ENCODE measurements at regions not wholly inside any gene's neighbourhood (a gene's known extent, or its start where the extent isn't known, plus 50 kb on each side); places are given as distances from the start of the nearest gene placed in this dataset.

DNA sequence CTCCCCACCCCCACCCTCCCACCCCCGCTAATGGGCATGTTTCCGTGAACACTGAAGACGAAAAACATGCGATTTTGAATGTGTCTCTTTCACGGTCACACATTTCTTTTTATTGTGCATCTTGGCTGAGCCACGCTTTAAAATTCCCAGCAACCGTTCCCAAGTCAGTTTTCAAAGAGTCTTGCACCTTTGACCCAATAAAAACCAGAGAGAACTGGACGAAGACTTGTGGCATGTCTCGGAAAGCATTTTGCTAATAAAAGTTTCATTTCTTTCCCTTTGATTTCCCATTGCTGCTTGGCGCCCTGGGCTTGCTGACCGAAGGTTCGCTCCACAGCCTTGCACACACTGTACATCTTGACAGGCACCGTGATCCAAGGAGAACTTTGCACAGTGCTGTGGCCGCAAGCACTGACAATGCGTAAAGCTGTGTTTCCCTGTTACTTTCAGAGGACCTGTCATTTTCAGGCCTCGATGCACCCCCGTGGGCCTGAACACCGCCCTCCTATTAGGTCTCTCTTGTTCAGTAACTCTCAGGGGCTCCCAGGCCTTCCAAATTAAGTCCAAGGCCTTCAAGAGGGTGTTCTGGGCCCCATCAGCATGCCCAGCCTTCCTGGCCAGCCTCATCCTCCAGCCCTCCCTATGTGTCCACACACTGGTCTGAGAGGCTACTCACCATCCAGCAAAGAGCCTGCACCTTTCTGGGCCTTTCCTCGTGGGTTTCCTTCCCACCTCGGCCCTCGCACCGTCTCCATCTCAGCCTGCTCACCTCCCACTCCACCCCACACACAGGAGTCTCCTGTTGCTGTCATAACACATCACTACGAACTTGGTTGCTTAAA is 63.4 kb upstream of the DIO3 start:
- H3K4ac ChIP-seq (ENCODE audit: low read depth, low read length), result no peak overlapping the region
- intact Hi-C loops (cut with micrococcal nuclease), result no loop called here
- no peak overlapping the region for H2BK120ac ChIP-seq (ENCODE audit: low read depth, low read length)
- H4K5ac ChIP-seq (ENCODE audit: low read depth, low read length), result no peak overlapping the region
- no peak overlapping the region for H4K91ac ChIP-seq (ENCODE audit: insufficient read depth, low read depth, low read length)
- in situ Hi-C loops (cut with MboI; ENCODE audit: low sequenced_read_pairs), result no loop called here
- ChIA-PET POLR2A (ENCODE audit: unreplicated experiment) (no interaction called here), CTCF (no interaction called here)
- H4K8ac ChIP-seq (ENCODE audit: low read depth in 2 of 2, low read length in 2 of 2), result no peak overlapping the region
- TF ChIP-seq, protein P1, sequence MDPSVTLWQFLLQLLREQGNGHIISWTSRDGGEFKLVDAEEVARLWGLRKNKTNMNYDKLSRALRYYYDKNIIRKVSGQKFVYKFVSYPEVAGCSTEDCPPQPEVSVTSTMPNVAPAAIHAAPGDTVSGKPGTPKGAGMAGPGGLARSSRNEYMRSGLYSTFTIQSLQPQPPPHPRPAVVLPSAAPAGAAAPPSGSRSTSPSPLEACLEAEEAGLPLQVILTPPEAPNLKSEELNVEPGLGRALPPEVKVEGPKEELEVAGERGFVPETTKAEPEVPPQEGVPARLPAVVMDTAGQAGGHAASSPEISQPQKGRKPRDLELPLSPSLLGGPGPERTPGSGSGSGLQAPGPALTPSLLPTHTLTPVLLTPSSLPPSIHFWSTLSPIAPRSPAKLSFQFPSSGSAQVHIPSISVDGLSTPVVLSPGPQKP (IDR thresholded peaks at IDR 0.05; ENCODE audit: borderline replicate concordance, low read depth, low read length), result no peak
- no peak for TF ChIP-seq CHD1 (IDR thresholded peaks at IDR 0.05; ENCODE audit: low read depth, low read length)
- TF ChIP-seq SMC3 (IDR thresholded peaks at IDR 0.05; ENCODE audit: low read depth, low read length), result no peak
- TF ChIP-seq, protein P2, sequence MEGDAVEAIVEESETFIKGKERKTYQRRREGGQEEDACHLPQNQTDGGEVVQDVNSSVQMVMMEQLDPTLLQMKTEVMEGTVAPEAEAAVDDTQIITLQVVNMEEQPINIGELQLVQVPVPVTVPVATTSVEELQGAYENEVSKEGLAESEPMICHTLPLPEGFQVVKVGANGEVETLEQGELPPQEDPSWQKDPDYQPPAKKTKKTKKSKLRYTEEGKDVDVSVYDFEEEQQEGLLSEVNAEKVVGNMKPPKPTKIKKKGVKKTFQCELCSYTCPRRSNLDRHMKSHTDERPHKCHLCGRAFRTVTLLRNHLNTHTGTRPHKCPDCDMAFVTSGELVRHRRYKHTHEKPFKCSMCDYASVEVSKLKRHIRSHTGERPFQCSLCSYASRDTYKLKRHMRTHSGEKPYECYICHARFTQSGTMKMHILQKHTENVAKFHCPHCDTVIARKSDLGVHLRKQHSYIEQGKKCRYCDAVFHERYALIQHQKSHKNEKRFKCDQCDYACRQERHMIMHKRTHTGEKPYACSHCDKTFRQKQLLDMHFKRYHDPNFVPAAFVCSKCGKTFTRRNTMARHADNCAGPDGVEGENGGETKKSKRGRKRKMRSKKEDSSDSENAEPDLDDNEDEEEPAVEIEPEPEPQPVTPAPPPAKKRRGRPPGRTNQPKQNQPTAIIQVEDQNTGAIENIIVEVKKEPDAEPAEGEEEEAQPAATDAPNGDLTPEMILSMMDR (conservative IDR thresholded peaks at IDR 0.05; ENCODE audit: low read depth, low read length), result no peak
- no peak for TF ChIP-seq POLR2A (IDR thresholded peaks at IDR 0.05; ENCODE audit: low read depth, low read length)
- TF ChIP-seq NFE2L2 (IDR thresholded peaks at IDR 0.05; ENCODE audit: low read depth, low read length), result no peak
- TF ChIP-seq, protein P3, sequence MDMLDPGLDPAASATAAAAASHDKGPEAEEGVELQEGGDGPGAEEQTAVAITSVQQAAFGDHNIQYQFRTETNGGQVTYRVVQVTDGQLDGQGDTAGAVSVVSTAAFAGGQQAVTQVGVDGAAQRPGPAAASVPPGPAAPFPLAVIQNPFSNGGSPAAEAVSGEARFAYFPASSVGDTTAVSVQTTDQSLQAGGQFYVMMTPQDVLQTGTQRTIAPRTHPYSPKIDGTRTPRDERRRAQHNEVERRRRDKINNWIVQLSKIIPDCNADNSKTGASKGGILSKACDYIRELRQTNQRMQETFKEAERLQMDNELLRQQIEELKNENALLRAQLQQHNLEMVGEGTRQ (IDR thresholded peaks at IDR 0.05; ENCODE audit: low read depth, low read length), result no peak
- no peak for TF ChIP-seq BHLHE40 (IDR thresholded peaks at IDR 0.05; ENCODE audit: low read depth, low read length)
- TF ChIP-seq RFX5 (IDR thresholded peaks at IDR 0.05; ENCODE audit: low read depth, low read length), result no peak
- no peak for TF ChIP-seq MXI1 (IDR thresholded peaks at IDR 0.05; ENCODE audit: borderline replicate concordance, low read depth, low read length)
- TF ChIP-seq CEBPB (IDR thresholded peaks at IDR 0.05; ENCODE audit: low read depth, low read length), result no peak
- H2AK9ac ChIP-seq (replicated peaks; ENCODE audit: low read depth, low read length, poor library complexity), result no peak overlapping the region
- WGBS, 2 experiments (ENCODE audit: extremely low coverage in 2 of 2, insufficient read length in 1 of 2), result 56% methylated on average over 14 of the region's 23 CpGs; no CpG with 5 or more reads in 1 of the 2 experiments
- DNase-seq, result no peak
- H2BK20ac ChIP-seq (ENCODE audit: low read depth, low read length), result no peak overlapping the region
- dilution Hi-C loops (cut with HindIII; ENCODE audit: low sequenced_read_pairs, unreplicated experiment), result no loop called here
- no peak overlapping the region for H2BK5ac ChIP-seq (ENCODE audit: low read depth, low read length, poor library complexity, severe bottlenecking)
- no peak for ATAC-seq (ENCODE audit: low read depth)
- H3K27ac ChIP-seq (ENCODE audit: insufficient read depth, low read length), result no peak overlapping the region
- no peaks in the 10 kb centered on the region for H3K79me1 ChIP-seq (ENCODE audit: low read depth in 1 of 2, low read length in 2 of 2)
- no peak overlapping the region for H2AK5ac ChIP-seq (ENCODE audit: low read depth, low read length)
- H3K18ac ChIP-seq (ENCODE audit: low read depth, low read length), result no peak overlapping the region
- H3K9me3 ChIP-seq (ENCODE audit: control insufficient read depth, insufficient read depth, low read length), result peaks cover 5% of the 10 kb centered on the region
- no peaks in the 10 kb centered on the region for H4K20me1 ChIP-seq (ENCODE audit: insufficient read depth, low read length)
- H3K36me3 ChIP-seq (ENCODE audit: control insufficient read depth, insufficient read depth, low read length), result no peaks in the 10 kb centered on the region
- H3K14ac ChIP-seq (replicated peaks; ENCODE audit: low read depth, low read length), result no peak overlapping the region
- H3K56ac ChIP-seq (ENCODE audit: extremely low read depth, insufficient read depth, low read length), result no peak overlapping the region
- peaks cover 30% of the 10 kb centered on the region; the same call in 1 of the 2 replicates for H3K27me3 ChIP-seq (ENCODE audit: control insufficient read depth, insufficient read depth, low read length)
- H2BK15ac ChIP-seq (ENCODE audit: low read depth, low read length), result no peak overlapping the region
- H3K9ac ChIP-seq (ENCODE audit: low read depth, low read length), result no peak overlapping the region
- no peak overlapping the region for H3K4me2 ChIP-seq (ENCODE audit: low read depth, low read length)
- H3K4me3 ChIP-seq (ENCODE audit: insufficient read depth, low read depth, low read length), result no peak overlapping the region
- BruUV-seq (replicated peaks), result no TSS peak
- no peaks in the 10 kb centered on the region for H3K4me1 ChIP-seq (ENCODE audit: control insufficient read depth, insufficient read depth, low read length)
- no peaks in the 10 kb centered on the region for H3K9me1 ChIP-seq (ENCODE audit: insufficient read depth, low read length)
- no peak overlapping the region for H3K23ac ChIP-seq (ENCODE audit: low read depth, low read length)
- no peak overlapping the region for H2AFZ ChIP-seq (replicated peaks; ENCODE audit: low read length, poor library complexity)
